CD4-positive, alpha-beta T cell treated with Interleukin-15 for 1 hour (primary cell): ENCODE measurements at regions not wholly inside any gene's neighbourhood (a gene's known extent, or its start where the extent isn't known, plus 50 kb on each side); places are given as distances from the start of the nearest gene placed in this dataset.
"Not testable (repeated sequence)": the region's sequence is repeated elsewhere in the genome, so short reads cannot be mapped to it uniquely, and the experiment has no call there.

Source experiments
- DNase-seq: peaks from one replicate; pipeline ENCODE4 v3.0.0-alpha.2; 2020

DNA sequence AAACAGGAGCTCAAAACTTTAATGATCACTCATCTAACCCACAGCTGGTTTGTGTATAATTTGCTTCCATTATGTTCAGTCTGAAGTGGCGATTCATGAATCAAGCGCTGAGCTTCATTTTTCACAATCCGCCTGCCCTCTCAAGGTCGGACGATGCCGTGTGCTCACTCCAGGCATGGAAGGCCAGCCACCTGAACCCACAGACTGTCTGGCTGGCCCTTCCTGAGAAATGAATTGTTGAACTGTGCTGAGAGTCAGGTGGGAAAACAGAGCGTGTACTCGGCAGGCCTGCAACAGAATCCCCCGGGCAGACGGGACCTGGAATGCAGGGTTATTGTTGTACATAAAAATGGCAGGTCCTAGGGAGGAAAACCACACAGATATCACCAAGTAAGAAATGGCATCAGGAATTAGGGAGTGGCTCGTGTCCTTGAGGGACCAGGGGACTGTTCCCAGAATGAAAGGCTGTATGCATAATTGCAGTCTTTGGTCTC is 375.7 kb downstream of the IRX2 start:
- no peak for DNase-seq

DNA sequence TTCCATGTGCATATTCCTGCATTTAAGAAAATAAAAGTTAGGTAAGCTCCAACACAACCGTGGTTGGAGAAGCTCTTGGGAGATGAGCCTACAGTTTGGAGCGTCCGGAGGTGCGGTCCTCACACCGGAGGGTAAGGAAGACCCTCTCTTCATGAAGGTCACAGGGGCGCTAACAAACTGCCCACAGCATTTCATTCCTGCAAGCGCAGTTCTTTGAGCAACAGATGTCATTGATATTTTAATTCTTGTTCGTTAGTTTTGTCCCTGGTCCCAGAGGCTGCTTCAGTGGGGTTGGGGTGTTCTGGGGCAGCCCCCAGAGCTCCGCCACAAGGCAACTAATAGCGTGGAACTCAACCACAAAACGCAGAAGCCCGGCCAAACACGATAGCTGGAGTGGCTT is 376.2 kb downstream of the IRX2 start:
- no peak for DNase-seq

GRCh38 chr5:2374703-2375102 is 376.8 kb downstream of the IRX2 start:
- DNase-seq: no peak

- DNase-seq: no peak
Observed at GRCh38 chr5:2373631-2374030, 377.8 kb downstream of the IRX2 start.

DNA sequence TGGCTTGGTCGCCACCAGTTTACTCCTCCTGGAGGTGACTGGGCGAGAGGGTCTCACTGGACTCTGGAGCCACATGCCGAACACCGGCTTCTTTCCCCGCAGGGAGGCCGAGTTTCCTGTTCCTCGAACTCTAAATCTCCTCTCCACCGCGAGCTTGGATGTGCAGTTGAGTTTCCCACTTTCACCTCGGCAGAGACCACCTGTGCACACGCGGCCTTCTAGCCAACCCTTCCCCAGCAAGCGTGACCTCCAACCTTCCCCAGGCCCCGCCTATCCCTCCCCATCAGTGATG is 380.1 kb downstream of the IRX2 start:
- peak; percentile 10 for DNase-seq

- DNase-seq: peak; percentile 10
Observed at GRCh38 chr5:2370626-2371418, 380.7 kb downstream of the IRX2 start.

GRCh38 chr5:2369178-2369577 is 382.3 kb downstream of the IRX2 start:
- DNase-seq: no peak

DNA sequence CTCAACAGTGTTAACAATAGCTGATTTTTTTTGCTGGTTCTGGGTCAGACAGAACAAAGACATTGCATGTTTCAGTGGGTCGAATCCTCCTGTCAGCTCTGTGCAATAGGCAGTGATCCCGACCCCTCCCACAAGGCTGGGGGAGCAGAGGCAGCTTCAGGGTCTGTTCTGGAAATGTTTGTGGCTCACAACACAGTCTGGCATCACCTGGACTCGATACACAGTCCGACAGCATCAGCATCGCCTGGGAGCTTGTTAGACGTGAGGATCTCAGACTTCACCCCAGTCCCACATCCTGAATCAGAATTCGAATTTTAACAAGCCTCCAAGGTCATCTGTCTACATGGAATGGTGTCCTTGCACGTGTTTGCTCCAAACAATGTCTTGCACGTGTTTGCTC is 384.7 kb downstream of the IRX2 start:
- DNase-seq: no peak

GRCh38 chr5:2357309-2357708 is 394.2 kb downstream of the IRX2 start:
- no peak for DNase-seq

DNA sequence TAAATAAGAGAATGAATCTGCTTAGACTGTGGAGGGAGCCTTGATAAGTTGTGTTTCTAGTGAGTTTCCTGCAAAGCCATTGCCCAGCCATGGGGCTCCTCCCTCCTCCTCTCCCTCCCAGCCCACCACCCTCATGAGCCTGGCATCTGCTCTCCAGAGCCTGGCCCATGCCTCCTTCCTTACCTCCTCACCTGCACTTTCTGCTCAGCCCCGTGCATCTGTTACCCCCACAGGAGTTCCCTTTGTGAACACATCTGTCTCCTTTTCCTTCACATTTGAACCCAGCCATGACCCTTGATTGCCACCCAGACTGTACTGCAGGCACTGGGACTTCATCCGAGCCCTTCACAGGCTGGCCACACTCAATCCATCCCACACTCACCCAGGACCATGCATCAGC is 395.6 kb downstream of the IRX2 start:
- DNase-seq: no peak

DNA sequence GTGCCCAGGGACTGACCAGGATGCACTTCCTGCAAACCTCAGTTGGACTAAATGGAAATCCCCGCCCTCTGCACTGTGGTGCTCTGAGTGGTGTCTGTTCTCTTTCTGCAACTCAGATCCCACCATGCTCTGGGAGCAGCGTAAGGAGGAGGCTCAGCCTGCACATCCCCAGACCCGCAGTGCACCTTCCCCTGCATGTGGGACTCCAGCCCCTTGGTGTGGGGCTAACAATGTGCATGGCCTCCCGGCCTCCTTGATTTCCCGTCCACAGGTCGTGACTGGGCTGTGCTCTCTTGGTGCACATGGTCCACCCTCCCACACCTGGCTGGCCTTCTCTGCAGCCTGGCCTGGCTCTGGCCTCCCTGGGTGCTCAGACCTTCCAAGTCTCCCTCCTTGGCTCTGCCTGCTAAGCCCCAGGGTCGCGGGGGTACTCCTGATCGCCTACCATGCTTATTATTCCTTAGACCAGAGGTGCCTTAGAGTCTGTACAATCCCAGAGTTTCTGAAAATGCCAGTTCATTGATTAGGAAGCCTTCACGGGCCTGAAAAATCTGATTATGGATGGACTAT is 397.5 kb downstream of the IRX2 start:
- no peak for DNase-seq

DNA sequence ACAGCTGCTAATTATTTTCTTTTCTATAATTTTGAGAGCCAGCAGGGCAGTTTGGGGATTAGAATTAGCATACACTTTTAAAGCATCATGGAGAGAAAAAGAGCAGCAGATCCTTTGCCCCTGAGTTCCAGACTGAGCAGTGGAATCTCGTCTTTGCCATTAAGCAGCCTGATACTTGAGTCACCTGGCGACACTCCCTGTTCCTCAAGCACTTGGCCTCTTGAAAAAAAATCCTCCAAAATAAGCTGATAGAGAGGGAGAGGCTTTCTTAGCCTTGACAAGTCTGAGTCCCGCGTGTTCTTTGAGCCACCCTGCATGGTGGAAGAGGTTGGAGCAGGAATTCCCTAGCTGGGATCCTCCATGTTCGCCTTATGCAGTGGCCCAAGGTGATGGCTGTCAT is 398.3 kb downstream of the IRX2 start:
- DNase-seq: no peak

- no peak for DNase-seq
Observed at GRCh38 chr5:2352101-2352861, 399.2 kb downstream of the IRX2 start.

DNA sequence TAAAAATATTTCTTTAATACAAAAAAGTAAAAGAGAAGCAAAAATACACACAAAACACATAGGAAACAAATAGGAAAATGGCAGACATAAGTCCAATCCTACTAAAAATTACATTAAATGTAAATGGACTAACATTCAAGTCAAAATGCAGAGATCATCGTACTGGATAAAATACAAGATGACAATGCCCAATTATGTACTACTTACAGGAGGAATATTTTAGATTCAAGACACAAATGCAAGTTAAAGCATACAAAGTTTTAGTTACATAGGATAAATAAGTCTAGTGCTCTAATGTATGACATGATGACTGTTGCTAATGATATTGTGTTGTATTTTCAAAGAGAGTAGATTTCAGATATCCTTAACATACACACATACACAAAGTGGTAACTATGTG is 401.7 kb downstream of the IRX2 start:
- not testable (repeated sequence) for DNase-seq

DNA sequence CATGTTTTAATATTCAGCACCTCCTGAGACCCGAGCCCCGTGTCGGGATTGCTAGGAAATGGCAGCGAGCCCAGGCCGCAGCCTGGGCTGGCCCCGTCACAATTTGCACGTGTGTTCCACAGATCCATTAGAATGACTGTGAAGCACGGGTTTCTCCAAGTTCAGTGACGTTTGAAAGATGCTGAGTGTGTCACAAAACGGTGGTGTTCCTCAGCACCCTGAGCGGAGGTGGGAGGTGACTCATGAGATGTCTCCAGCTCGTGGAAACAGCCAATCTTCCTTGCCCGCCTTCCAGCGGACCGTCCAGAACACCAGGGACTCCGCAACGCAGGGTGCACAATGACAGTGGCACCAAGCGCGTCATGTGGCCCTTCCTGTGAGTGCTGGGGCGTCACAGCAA is 412.8 kb downstream of the IRX2 start:
- DNase-seq: no peak

GRCh38 chr5:2335733-2336515 is 415.6 kb downstream of the IRX2 start:
- no peak for DNase-seq

DNA sequence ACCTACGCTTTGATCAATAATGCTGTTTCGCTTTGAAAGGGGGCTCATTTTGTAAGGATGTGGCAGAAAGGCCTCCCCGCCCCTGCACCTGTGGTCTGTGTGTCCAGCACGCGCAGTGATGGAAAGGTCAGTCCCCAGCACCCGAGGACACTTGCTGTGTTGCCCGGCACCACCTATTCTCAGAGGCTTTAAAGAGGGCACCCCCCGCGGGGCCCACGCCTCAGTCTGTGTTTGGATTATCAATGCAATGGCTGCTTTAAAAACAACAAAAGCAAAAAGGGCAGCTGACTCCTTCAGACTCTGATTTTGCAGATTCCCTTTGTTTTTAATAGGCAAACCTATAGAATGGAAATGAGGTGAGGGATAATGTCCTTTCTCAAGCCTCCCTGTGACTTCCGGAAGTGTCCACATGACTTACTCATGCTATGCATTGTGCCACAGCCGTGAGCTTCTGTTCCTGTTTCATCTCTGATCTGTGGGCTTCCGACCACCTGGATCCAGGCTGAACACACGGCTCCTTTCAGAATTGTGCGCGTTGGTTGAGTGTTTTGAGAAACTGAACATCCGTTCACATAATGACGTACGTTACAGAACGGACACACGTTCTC is 416.2 kb downstream of the IRX2 start:
- no peak for DNase-seq

- no peak for DNase-seq
Observed at GRCh38 chr5:2334719-2335118, 416.8 kb downstream of the IRX2 start.

- no peak for DNase-seq
Observed at GRCh38 chr5:2333291-2333690, 418.2 kb downstream of the IRX2 start.

DNA sequence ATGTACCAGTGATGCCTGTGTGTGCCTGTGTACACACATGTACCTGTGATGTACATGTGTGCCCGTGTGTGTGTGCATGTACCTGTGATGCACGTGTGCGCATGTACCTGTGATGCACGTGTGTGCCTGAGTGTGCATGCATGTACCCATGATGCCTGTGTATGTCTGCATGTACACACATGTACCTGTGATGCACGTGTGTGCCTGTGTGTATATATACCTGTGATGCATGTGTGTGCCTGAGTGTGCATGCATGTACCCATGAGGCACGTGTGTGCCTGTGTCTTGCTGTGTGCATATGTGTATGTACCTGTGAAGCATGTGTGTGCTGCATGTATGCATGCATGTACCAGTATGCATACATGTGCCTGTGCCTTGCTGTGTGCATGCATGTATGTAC is 419.0 kb downstream of the IRX2 start:
- DNase-seq: no peak

GRCh38 chr5:2330325-2331130 is 420.9 kb downstream of the IRX2 start:
- DNase-seq: no peak

- no peak for DNase-seq
Observed at GRCh38 chr5:2329741-2330140, 421.7 kb downstream of the IRX2 start.
